ENCODE measurements at regions not wholly inside any gene's neighbourhood (a gene's known extent, or its start where the extent isn't known, plus 50 kb on each side); places are given as distances from the start of the nearest gene placed in this dataset.

GRCh38 chr14:100438271-100438670 lies 115.1 kb downstream of the SLC25A47 start:
- Mint-ChIP-seq H3K4me1 (ENCODE audit: low read depth, unreplicated experiment) (peaks cover 37% of the 10 kb centered on the region), H3K27me3 (ENCODE audit: low read depth, unreplicated experiment) (no peaks in the 10 kb centered on the region)
- H3K4me3 ChIP-seq (ENCODE audit: insufficient read depth, low read depth, low read length) = no peak overlapping the region

GRCh38 chr14:100438678-100439592 lies 115.8 kb downstream of the SLC25A47 start:
- Histone ChIP-seq H3K79me2 (ENCODE audit: insufficient read depth, low read length) (peaks cover 6% of the 10 kb centered on the region), H3K27ac (ENCODE audit: low read depth, low read length) (peak overlapping the region; percentile 80), H4K20me1 (ENCODE audit: insufficient read depth, low read length) (peaks cover 19% of the 10 kb centered on the region), H3K9ac (ENCODE audit: low read length) (peak overlapping the region; percentile 60), H3K4me1 (ENCODE audit: insufficient read depth, low read length) (peaks cover 44% of the 10 kb centered on the region), H3K36me3 (ENCODE audit: insufficient read depth, low read length) (no peaks in the 10 kb centered on the region), H3K9me3 (ENCODE audit: insufficient read depth, low read depth, low read length) (no peaks in the 10 kb centered on the region), H3K4me3 (ENCODE audit: insufficient read depth, low read depth, low read length) (no peak overlapping the region), H2AFZ (ENCODE audit: low read depth, low read length) (no peak overlapping the region), H3K4me2 (ENCODE audit: low read length) (peak overlapping the region; percentile 77), H3K27me3 (ENCODE audit: insufficient read depth, low read length) (no peaks in the 10 kb centered on the region)
- DNase-seq (ENCODE audit: low read depth) (peak; percentile 94), FAIRE-seq (peak; percentile 52)
- H3K4me1 Mint-ChIP-seq (ENCODE audit: low read depth, unreplicated experiment) = peaks cover 42% of the 10 kb centered on the region
- H3K27ac Mint-ChIP-seq (ENCODE audit: unreplicated experiment) = peak overlapping the region; percentile 86
- no peaks in the 10 kb centered on the region for H3K9me3 Mint-ChIP-seq (ENCODE audit: unreplicated experiment)
- H3K27me3 Mint-ChIP-seq (ENCODE audit: low read depth, unreplicated experiment) = no peaks in the 10 kb centered on the region
- H3K4me3 Mint-ChIP-seq (ENCODE audit: unreplicated experiment) = no peak overlapping the region
- peaks cover 2% of the 10 kb centered on the region for H3K36me3 Mint-ChIP-seq (ENCODE audit: low read depth, unreplicated experiment)
- TF ChIP-seq CTCF (IDR thresholded peaks at IDR 0.05; ENCODE audit: insufficient read depth, low read depth, low read length) (no peak), EZH2 (IDR thresholded peaks at IDR 0.05; ENCODE audit: insufficient read depth, low read length) (no peak)

More at GRCh38 chr14:100438271-100438670, 115.1 kb downstream of the SLC25A47 start:
- Histone ChIP-seq H4K20me1 (ENCODE audit: insufficient read depth, low read length) (peaks cover 19% of the 10 kb centered on the region), H3K36me3 (ENCODE audit: insufficient read depth, low read length) (no peaks in the 10 kb centered on the region), H3K27me3 (ENCODE audit: insufficient read depth, low read length) (no peaks in the 10 kb centered on the region), H3K4me2 (ENCODE audit: low read length) (no peak overlapping the region), H2AFZ (ENCODE audit: low read depth, low read length) (no peak overlapping the region), H3K79me2 (ENCODE audit: insufficient read depth, low read length) (peaks cover 6% of the 10 kb centered on the region), H3K9me3 (ENCODE audit: insufficient read depth, low read depth, low read length) (no peaks in the 10 kb centered on the region), H3K4me1 (ENCODE audit: insufficient read depth, low read length) (peaks cover 38% of the 10 kb centered on the region), H3K27ac (ENCODE audit: low read depth, low read length) (peak overlapping the region; percentile 80), H3K9ac (ENCODE audit: low read length) (peak overlapping the region; percentile 43)
- H3K4me3 Mint-ChIP-seq (ENCODE audit: unreplicated experiment) = no peak overlapping the region
- H3K9me3 Mint-ChIP-seq (ENCODE audit: unreplicated experiment) = no peaks in the 10 kb centered on the region
- H3K36me3 Mint-ChIP-seq (ENCODE audit: low read depth, unreplicated experiment) = peaks cover 2% of the 10 kb centered on the region
- H3K27ac Mint-ChIP-seq (ENCODE audit: unreplicated experiment) = peak overlapping the region; percentile 10
- DNase-seq (ENCODE audit: low read depth) = no peak
- TF ChIP-seq EZH2 (IDR thresholded peaks at IDR 0.05; ENCODE audit: insufficient read depth, low read length) (no peak), CTCF (IDR thresholded peaks at IDR 0.05; ENCODE audit: insufficient read depth, low read depth, low read length) (no peak)
- FAIRE-seq = no peak

- no peaks in the 10 kb centered on the region for H3K9me3 Mint-ChIP-seq (ENCODE audit: unreplicated experiment)
- Histone ChIP-seq H3K4me1 (ENCODE audit: insufficient read depth, low read length) (peaks cover 47% of the 10 kb centered on the region), H3K4me3 (ENCODE audit: insufficient read depth, low read depth, low read length) (no peak overlapping the region), H3K9ac (ENCODE audit: low read length) (peak overlapping the region; percentile 60), H4K20me1 (ENCODE audit: insufficient read depth, low read length) (peaks cover 22% of the 10 kb centered on the region), H3K4me2 (ENCODE audit: low read length) (peak overlapping the region; percentile 77), H3K36me3 (ENCODE audit: insufficient read depth, low read length) (no peaks in the 10 kb centered on the region), H2AFZ (ENCODE audit: low read depth, low read length) (no peak overlapping the region), H3K9me3 (ENCODE audit: insufficient read depth, low read depth, low read length) (no peaks in the 10 kb centered on the region), H3K79me2 (ENCODE audit: insufficient read depth, low read length) (peaks cover 6% of the 10 kb centered on the region), H3K27me3 (ENCODE audit: insufficient read depth, low read length) (no peaks in the 10 kb centered on the region), H3K27ac (ENCODE audit: low read depth, low read length) (peak overlapping the region; percentile 80)
- peaks cover 43% of the 10 kb centered on the region for H3K4me1 Mint-ChIP-seq (ENCODE audit: low read depth, unreplicated experiment)
- no peak for TF ChIP-seq EZH2 (IDR thresholded peaks at IDR 0.05; ENCODE audit: insufficient read depth, low read length)
- TF ChIP-seq CTCF (IDR thresholded peaks at IDR 0.05; ENCODE audit: insufficient read depth, low read depth, low read length) = no peak
- no peak overlapping the region for H3K4me3 Mint-ChIP-seq (ENCODE audit: unreplicated experiment)
- peak overlapping the region; percentile 86 for H3K27ac Mint-ChIP-seq (ENCODE audit: unreplicated experiment)
- DNase-seq (ENCODE audit: low read depth) (peak; percentile 69), FAIRE-seq (no peak)
- H3K27me3 Mint-ChIP-seq (ENCODE audit: low read depth, unreplicated experiment) = no peaks in the 10 kb centered on the region
- peaks cover 2% of the 10 kb centered on the region for H3K36me3 Mint-ChIP-seq (ENCODE audit: low read depth, unreplicated experiment)
Measured at GRCh38 chr14:100439781-100440180, 116.6 kb downstream of the SLC25A47 start.
